Fibroblast of peridontal ligament (primary cell): ENCODE measurements at regions not wholly inside any gene's neighbourhood (a gene's known extent, or its start where the extent isn't known, plus 50 kb on each side); places are given as distances from the start of the nearest gene placed in this dataset.

Experiments
- DNase-seq: peaks from one replicate; pipeline ENCODE4 v3.0.0-alpha.2; 2010; ENCODE audit errors: extremely low read depth

DNA sequence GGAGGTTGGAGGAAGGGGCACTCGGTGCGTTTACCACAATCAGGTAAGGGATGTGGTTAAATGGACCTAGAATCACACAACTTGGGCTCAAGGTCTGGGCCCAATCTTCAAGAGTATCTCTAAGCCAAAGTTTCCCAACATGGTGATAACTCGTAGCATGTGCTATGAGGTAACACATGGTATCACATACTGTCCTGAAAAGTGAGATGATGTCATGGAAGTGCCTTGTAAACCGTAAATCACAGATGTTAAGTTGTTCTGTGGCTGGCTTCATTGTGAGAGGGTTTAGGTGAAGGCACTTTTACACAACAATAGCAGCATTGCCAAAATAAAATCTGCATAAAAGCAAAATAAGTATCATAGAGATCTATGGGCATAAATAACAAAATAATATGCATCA, 551.8 kb downstream of the PLCL1 start:
- no peak for DNase-seq

DNA sequence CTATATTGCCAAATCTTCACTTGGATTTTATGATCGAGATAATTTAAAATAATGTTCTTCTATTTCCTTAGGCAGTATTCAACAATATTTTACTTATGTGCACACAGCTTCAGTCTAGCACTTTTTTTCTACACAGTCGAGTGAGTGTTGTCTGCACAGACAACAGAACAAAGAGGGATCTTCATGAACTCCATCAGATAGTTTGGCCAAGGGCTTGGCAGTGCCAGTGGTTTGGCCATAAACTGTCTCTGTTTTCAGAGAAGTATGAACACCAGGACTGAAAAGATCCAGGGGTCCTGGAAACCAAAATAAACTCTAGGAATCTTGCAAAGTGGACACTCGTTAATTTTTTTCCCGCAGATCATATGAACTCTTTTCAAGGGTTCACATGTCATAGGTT, 547.3 kb downstream of the PLCL1 start:
- no peak for DNase-seq

DNA sequence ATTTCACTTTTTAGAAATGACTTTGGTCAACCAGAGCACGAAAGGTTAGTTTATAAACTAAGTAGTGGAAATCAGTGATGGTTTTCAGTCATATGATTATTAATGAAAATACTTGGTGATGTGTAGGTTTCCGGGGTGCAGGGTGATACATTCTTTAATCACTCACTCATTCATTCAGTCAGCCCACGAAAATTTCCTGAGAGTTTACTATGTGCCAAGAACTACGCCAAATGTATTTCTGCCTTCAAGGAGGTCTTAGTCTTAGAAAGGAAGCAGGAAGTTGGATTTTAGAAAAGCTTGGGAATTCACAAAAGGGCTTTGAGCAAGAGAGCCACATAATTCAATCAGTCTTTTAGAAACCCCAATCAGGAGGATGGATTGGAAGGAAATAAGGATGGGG, 543.6 kb downstream of the PLCL1 start:
- no peak for DNase-seq

DNA sequence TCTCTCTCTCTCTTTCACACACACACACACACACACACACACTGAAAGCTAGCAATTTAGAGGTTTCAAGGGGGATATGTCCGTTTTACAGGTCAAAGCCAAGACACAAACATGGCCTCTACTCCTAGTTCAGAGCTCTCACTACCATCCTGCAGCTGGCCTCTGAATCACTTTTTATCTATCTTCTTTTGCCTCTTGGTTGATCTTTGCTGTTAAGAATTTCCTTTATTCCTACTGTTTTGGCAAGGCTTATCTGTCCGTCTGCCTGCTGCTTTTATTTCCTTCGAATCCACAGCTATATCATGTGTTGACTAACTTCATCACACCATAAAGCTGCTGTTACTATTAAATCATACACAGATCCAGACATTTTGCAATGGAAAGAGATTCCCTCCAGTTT, 543.0 kb downstream of the PLCL1 start:
- DNase-seq: no peak

DNA sequence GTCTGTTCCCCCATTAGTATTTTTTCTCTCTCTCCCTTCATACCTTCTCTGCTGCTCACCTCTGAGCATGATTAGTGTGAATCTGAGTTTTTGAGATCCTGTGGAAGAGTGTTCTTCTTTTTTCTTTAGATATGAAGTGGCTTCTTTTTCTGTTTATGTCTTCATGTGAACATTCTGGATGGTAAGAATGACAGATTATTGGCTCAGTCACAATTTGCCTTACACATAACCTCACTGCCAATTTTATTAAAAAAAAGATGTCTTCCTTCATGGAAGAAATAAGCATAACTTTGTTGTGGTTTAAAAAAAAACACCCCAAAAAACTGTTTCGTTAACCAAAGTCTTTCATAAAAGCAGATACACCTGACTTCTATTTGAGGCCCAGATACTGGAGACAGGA, 539.1 kb downstream of the PLCL1 start:
- no peak for DNase-seq

DNA sequence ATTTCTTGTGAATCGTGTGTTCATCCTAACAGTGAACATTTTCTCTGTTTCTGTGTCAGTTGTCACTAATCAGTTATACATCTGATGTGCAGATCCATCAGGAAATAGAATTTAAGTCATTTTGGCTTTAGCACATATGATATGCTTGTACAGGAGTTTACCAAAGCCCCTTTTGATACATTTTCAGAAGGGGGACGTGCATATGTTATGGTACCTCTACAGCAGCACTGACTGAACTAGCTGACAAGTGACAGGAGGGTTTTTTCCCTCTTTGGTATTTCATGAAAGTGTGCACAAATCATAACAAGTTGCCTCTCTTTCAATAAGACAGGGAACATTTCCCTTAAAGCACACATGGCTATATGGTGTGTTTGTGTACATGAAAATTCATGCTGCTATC, 536.5 kb downstream of the PLCL1 start:
- no peak for DNase-seq

DNA sequence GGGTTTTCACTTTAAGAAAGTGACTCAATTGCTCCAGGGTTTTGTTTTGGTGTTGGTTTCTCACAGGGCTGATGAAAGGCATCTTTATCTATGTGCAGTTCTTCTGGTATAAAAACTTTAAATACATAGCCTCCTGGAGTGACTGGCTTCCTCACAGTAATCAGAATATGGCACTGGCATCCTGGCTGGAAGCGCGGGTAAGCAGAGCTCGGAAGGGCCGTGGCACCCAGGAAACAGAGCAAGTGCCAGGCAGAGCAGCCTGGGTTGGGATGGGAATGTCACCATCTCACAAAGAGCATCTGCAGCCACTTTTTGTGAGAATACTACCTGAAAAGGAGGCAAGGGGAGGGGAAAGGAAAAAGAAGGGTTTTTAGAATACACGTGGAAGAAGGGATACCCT, 534.7 kb downstream of the PLCL1 start:
- no peak for DNase-seq

DNA sequence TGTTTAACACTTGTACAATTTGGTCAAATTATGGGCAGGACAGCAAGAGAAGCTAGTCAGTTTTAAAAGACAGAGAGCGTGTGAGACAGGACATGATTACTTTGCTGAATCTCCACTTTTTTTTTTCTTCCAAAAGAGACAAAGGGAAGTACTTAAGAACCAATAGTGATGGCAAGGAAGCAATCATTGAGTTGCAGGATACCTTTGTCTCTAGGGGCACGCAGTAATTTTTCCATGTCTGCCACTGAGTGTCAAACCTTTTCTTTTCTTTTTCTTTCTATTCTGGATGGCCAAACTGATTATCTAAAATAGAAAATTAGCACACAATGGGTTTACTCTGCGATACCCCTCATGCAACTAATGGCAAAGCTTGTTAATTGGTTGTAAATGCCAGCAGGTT, 533.0 kb downstream of the PLCL1 start:
- no peak for DNase-seq

DNA sequence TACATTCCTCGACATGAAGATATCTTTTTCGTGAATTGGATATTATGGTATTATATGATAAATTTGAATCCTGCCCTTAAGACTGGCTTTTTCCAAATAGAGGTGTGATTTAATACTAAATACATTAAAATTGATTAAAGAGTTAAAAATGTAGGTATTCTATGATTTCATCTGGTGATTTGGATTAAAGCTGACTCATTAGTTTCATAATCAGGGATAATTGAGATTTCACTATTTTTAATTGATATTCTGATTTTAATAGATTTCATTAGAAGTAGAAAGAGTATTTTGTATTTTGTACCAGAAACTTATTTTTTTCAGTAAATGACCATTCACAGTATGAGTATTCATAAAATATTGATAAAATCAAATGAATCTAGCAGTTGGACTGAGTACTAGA, 524.1 kb downstream of the PLCL1 start:
- no peak for DNase-seq

DNA sequence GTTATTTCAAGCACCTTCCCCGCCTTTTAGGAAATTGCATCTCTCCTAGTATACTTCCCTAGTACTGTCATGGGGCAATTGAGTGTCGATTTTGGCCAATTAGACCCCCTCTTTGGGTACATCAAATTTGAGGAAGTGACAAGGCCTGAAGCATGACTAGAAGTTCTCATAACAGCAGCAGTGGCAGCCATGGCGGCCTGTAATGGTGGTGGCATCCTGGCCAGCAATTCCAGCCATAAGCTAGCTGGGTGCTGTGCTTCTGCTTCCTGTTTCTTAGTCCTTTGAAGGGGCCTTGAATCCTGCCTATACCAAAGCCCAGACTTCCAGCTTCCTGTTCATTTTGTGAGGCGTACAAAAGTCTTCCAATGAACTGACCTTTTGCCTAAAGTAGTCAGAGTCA, 523.1 kb downstream of the PLCL1 start:
- DNase-seq: no peak

DNA sequence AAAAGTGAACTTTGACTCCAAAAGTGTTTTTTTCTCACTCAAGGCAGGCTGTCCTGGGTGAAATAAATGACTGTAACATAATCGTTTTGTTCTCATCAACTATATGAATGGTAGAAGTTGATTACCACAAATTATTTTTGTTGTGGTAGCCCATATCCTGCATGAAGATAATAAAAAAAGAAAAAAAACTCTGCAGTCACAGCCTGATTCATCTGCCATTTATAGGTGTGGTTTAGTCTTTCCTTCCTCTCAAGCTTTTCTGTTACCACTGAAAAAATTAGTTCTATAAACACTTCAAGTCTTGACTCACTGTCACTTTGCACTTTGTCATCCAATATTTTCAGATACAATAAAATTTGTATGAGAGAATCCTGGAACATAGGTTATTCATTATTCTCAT, 522.0 kb downstream of the PLCL1 start:
- DNase-seq: no peak

DNA sequence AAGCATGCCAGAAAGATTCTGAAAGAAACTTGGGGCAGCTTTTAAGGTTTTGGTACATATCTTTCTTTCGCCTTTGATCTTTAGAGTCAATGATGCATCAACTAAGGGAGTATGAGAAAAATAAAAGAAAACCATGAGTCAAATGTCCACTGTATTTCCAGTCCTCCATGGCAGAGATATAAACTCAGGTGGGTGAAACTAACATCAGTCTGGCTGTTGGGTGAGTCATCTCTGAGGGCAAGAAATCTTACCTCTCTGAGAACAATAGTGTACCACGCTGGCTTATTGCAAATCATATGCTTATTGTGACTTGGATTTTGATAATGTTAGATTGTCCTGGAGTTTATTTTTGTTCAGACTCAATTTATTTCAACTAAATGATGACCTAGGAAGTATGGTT, 521.0 kb downstream of the PLCL1 start:
- DNase-seq: no peak

DNA sequence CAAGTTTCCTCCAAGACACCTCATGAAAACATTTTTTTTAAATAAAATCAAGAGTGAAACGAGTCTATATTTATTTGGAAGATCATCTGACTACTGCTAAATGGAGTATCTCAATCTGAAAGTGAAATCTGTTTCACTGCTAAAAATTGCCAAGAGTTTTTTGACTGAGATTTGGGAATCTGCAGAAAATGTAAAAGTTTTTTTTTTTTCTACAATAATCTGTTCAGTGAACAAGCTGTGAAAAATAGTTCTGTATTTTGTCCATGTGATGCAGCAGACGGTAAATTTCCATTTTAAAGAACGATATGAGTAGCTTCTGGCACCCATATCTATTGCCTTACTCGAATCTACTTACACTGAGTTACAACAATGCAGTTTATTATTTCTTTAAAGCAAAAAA, 519.7 kb downstream of the PLCL1 start:
- peak; percentile 53 for DNase-seq

DNA sequence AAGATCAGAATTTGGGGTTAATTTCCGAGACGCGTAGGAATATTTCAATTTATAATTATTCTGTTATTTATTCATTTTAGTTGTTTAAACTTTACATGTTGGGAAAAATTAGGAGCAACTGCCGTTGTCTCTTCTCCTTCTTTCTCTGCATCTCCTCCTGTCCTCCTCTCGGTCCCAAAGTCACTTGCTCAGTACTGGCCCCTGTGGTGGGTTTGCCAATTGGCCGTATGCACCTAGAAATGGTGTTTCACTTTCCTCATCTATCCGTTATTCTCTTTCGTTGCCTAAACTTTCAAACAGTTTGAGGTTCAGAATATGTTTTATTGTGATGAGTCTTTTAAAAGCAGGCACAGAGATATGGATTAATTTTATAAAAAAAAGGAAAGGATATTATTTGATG, 517.9 kb downstream of the PLCL1 start:
- DNase-seq: peak; percentile 37

DNA sequence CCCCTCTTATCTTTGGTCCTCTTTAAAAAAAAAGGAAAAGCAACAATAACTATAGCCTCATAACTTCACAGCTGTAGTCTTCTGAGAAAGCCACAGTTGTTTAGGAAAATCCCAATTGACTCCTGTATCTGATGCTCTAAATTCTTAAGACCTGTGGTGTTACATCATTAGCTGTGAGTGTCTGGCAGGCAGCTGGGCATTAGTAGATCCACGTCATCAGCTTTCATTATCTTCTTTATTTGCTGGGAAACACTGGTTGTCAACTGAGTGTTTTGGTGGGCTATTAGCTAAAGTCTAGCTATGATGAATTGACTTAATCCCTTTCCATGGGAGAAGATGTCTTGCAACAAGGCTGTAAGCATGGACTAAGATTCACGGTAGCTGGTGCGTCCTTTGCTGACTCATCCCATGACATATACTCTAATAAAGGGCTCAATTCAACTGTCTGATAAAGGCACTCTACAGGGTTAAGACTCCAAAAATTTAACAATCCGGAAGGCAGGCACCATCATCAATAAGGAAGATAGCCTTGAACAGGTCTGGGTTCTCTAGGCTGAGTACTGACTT, 517.2 kb downstream of the PLCL1 start:
- peak; percentile 44 for DNase-seq

DNA sequence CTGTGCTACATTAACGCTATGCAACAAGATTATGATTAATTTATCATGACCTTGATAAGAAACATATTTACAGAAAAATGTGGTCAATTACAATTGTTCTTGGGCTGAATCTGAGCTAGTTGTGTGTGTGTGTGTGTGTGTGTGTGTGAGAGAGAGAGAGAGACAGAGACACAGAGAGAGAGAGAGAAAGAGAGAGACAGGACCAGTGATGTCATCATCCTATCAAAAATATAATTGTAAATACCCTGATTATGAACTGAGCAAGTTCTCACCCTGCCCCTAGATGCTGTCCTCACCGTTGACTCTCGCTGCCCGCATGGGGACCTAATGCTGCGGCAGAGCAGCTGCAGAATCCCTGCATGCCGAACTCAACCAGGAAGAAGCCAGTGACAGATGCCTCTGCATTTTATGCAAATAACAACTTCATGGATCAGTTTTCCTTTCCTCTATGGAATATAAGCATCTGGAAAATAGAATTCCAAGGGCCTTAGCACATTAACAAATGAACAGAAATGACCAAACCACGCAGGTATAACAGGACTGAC, 512.5 kb downstream of the PLCL1 start:
- DNase-seq: peak; percentile 70

DNA sequence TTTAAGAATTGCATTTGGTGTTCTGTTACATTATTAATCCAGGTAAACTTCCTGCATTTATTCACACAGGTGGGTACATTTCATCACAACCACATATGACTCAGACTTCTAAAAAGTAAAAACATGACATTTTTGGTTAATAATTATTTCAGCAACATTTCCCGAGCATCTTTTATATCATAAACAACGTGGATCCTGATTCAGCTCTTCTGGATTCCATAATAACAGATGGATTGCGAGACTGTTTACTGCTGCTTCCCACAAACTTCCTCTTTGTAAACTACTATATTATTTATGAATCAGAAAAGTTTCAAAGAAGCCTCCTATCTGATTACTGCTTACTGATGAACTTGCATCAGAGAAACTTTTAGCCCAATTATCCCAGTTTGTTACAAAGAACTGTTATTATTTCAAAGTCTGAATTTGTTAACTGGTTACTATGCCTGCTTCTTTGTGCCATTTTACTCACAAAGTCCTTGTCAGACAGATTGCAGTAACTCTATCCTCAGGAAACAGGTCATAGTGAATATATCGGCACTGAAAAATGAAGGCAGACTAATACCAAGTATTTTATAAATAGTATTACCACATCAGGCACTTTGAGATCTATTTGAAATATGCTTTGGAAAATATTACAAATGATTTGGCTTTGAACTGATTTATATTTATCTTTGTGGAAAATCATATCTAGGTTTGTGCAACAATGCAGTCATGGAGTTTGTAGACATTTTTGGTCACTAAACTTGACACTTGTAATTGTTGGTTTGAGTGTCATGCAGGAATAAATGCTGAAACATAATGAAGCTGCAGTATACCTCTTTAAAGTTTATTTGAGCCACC, 511.6 kb downstream of the PLCL1 start:
- DNase-seq: peak; percentile 76

DNA sequence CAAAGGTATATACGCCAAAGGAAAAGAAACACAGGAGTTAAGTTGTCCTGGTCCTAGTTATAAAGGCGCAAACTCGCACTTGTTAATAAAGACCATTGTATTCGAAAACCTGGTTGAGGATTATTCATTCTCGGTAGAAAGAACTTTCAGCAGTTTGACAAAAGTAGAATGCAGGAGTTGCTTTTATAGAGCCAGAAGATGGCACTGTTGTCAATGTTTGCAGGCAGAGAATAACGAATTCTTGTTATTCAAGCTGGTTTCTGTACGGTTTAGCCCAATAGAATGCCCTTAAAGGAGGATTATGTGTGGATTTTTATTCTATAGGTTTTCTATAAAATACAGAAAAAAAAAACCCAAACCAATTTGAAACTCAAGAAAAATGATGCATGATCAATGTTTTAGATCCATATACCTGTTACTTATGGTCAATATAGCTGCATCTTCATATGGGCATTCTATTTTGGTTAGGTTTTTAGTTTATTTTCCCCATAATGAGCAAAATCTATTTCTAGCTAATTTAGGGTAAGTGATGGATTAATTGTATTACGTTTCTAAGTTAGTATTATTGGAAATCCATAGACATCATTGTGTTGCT, 510.3 kb downstream of the PLCL1 start:
- peak; percentile 93 for DNase-seq

DNA sequence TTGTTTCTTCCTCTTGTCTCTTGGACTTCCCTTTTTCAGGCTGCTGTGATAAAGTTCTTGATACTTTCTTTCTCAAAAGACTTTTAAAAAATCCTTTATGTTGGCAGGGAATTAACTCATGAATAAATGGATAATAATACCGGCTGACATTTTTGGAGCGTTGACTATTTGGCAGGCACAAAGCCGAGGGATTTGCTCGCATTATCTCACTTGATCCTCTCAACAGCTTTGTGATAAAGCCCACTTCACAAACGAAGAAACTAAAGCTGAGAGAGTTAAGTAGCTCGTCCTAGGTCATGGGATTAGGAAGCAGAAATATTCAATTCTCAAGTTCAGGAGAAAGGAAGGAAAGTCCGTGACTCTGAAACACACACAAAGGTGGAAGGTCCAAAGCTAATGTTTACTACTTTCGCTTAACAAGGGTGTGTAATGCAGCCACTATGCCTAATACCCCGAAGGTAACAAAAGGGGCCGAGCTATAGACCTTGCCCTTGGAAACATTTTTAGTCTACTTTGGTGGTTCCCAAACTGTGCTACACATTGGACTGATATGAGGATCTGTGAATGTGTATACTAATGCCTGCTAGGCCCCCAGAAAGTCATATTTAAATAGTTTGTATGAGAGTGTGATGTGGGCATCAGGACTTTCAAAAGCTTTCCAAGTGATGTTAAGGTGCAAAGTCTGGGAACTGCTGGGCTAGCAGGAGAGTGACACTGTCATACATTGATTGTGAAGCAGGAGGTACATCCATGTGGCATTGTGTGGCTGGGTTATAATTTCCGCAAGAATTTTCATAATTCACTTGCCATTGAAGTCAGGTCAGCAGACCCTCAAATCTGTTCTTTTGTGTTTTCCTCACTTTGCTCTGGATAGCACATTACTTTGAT, 508.4 kb downstream of the PLCL1 start:
- DNase-seq: no peak

DNA sequence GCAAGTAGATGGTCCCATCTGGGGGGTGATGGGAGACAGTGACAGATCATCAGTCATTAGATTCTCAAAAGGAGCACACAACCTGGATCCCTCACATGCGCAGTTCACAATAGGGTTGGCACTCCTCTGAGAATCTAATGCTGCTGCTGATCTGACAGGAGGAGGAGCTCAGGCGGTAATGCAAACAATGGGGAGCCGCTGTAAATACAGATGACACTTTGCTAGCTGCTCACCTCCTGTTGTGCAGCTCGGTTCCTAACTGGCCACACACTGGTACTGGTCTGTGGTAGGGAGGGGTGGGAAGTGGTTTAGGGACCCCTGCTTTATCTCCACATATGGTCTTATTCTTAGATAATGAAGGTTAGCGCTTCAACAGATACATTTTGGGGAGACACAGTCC, 506.6 kb downstream of the PLCL1 start:
- DNase-seq: no peak

DNA sequence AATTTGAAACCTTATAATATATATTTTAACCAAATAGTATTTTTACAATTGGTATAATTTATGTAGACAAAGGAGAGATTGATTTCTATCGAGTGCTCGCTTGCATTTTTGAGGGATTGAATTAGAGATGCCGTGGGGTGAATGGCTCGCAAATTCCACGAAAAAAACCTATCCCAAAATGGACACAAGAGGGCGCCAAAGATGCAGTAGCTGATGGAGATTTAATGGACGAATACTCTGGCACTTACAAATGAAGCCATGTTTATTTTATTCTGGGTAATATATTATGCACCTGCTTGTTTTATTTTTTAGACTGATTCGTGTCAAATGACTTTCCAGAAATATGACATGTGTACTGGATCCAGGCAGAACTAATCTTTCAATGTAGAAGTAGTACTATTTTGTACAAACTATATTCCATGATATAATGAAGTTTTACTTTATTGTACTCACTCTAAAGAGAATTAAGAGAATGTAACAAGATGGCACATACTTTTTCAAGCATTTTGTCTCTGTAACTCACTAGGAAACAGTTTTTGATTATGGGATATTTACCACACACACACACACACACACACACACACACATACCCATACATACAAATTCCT, 505.4 kb downstream of the PLCL1 start:
- DNase-seq: peak; percentile 81

DNA sequence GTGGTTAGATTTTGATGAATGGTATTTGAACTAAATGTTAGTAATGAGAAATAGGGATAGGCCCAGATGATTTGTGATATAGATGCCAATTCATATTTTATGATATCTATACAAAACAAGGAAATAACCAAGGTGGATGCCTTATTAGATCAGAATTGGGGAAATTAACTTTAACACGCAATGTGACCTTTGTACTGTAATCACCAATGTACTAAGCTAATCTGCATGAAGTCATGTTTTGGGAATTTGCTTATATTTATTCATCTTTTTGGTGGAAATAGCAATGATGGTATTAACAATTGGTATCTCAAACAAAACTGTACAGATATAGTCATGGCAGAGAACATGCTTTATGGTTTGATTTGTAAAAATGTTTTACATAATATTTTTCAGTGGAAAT, 504.7 kb downstream of the PLCL1 start:
- no peak for DNase-seq
